ENCODE measurements at regions not wholly inside any gene's neighbourhood (a gene's known extent, or its start where the extent isn't known, plus 50 kb on each side); places are given as distances from the start of the nearest gene placed in this dataset.

DNA sequence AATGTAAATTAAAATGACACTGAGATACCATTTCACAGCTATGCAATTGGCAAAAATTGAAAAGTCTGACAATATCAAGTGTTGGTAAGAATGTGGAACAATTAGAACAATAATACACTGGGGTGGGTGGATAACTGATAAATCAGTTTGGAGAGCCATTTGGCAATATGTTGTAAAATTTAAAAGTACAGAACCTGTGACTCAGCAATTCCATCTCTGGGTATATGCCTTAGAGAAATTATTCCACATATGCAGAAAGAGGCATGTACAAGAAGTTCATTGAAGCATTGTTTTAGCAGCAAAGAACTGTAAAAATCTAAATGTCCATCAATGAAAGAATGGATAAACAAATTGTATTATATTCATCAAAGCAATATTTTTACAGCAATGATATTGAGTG, 89.3 kb upstream of the NR3C1 start:
- H3K27me3 Mint-ChIP-seq = no peaks in the 10 kb centered on the region
- ATAC-seq (replicated peaks) (no peak), DNase-seq (no peak)
- no peaks in the 10 kb centered on the region for H3K36me3 Mint-ChIP-seq (ENCODE audit: insufficient read depth)
- no peak overlapping the region for H3K4me3 Mint-ChIP-seq
- no peak overlapping the region for H3K27ac Mint-ChIP-seq
- no peaks in the 10 kb centered on the region for H3K4me1 Mint-ChIP-seq (ENCODE audit: low read depth in 2 of 2)
- no peaks in the 10 kb centered on the region for H3K9me3 Mint-ChIP-seq

DNA sequence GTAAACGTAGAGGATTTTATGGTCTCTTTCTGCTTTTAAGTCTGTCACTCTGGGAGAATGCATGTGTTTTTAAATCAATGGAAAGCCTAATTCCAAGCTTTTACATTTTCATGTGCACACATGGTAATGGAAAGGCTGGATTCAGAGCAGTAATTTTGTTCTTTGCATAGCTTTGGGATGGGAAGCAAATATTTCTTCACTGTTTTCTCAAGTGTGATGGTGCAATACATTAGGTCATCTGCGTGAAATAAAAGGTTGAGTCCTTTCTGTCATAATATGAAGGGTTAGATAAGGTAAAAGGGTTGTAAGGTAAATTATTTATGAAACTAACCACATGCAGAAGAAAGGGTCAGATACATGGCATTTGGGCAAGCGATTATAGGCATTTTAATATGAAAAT, 88.2 kb upstream of the NR3C1 start:
- ATAC-seq (replicated peaks) (no peak), DNase-seq (no peak)
- Mint-ChIP-seq H3K4me1 (ENCODE audit: low read depth in 2 of 2) (no peaks in the 10 kb centered on the region), H3K4me3 (no peak overlapping the region), H3K9me3 (no peaks in the 10 kb centered on the region), H3K27me3 (no peaks in the 10 kb centered on the region), H3K36me3 (ENCODE audit: insufficient read depth) (no peaks in the 10 kb centered on the region), H3K27ac (no peak overlapping the region)

- Mint-ChIP-seq H3K4me3 (no peak overlapping the region), H3K36me3 (ENCODE audit: insufficient read depth) (no peaks in the 10 kb centered on the region), H3K27ac (no peak overlapping the region), H3K27me3 (peaks cover 3 to 6% of the 10 kb centered on the region in 2 donors), H3K9me3 (no peaks in the 10 kb centered on the region), H3K4me1 (ENCODE audit: low read depth in 2 of 2) (peaks cover 0 to 2% of the 10 kb centered on the region in 2 donors)
- ATAC-seq (replicated peaks) (no peak), DNase-seq (no peak)
Observed at GRCh38 chr5:143488381-143488780, 84.9 kb upstream of the NR3C1 start.

DNA sequence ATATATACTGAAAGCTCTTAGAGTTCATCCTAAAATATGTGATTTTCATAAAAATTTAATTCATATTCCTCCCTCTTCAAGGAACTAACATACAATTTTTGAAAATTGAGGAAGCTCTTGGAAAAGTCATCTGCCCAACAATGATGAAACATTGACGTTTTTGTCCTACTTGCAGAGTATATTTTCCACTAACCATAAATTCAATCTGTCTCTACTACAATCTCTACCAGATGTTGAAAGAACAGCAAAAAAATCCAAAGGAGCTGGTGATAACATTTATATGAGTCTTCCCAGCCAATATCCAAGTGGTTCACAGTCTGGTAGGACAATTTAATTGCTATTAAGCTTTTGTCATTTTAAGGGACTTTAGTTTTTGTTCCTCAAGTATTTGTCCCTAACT, 81.1 kb upstream of the NR3C1 start:
- no peaks in the 10 kb centered on the region for H3K9me3 Mint-ChIP-seq
- H3K27ac Mint-ChIP-seq = no peak overlapping the region
- no peaks in the 10 kb centered on the region for H3K36me3 Mint-ChIP-seq (ENCODE audit: insufficient read depth)
- H3K27me3 Mint-ChIP-seq = peaks cover 6% of the 10 kb centered on the region in 2 donors
- peaks cover 0 to 4% of the 10 kb centered on the region in 2 donors for H3K4me1 Mint-ChIP-seq (ENCODE audit: low read depth in 2 of 2)
- H3K4me3 Mint-ChIP-seq = no peak overlapping the region
- no peak for DNase-seq
- ATAC-seq (replicated peaks) = no peak

- Mint-ChIP-seq H3K9me3 (no peaks in the 10 kb centered on the region), H3K4me3 (no peak overlapping the region), H3K4me1 (ENCODE audit: low read depth in 2 of 2) (peaks cover 0 to 4% of the 10 kb centered on the region in 2 donors), H3K27me3 (peaks cover 6% of the 10 kb centered on the region in 2 donors), H3K36me3 (ENCODE audit: insufficient read depth) (no peaks in the 10 kb centered on the region), H3K27ac (no peak overlapping the region)
- DNase-seq (no peak), ATAC-seq (replicated peaks) (no peak)
Observed at GRCh38 chr5:143481697-143482531, 78.4 kb upstream of the NR3C1 start.

DNA sequence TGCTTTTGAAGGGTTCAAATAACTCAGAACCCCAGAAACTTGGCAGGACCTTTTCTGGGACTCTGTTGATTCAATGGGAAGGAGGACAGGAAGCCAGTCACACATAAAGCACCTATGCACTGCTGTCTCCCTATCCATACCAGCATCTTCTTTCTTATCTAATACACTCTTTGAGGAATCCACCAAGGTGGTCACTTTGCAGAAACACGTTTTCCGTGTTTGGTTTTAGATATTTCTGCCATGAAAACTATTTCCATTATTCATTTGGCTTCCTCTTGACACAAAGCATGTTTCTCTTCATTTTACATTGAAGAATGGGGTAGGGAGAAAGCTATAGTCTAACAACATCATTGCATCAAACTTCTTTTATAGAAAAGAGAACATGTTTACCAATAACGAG, 76.5 kb upstream of the NR3C1 start:
- DNase-seq = no peak
- Mint-ChIP-seq H3K27me3 (peaks cover 2 to 6% of the 10 kb centered on the region in 2 donors), H3K36me3 (ENCODE audit: insufficient read depth) (no peaks in the 10 kb centered on the region), H3K9me3 (no peaks in the 10 kb centered on the region), H3K4me1 (ENCODE audit: low read depth in 2 of 2) (peaks cover 0 to 4% of the 10 kb centered on the region in 2 donors), H3K4me3 (no peak overlapping the region), H3K27ac (no peak overlapping the region)
- no peak for ATAC-seq (replicated peaks)

DNA sequence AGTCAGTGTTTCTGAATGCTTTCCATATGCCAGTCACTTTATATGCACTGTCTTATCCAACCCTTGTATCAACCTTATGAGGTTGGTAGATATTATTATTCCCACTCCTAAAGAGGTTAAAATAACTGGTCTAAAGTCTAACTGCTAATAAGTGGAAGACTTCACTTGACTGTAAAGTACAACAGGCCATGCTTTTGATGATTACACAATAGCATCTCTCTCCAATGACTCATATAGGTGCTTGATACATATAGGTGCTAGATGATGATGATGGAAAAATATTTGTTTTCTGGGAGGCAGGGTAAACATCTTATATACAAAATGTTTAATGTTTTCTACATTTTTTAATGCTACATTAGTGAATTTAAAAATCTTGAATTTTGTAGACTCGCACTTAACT, 75.9 kb upstream of the NR3C1 start:
- Mint-ChIP-seq H3K4me3 (no peak overlapping the region), H3K9me3 (no peaks in the 10 kb centered on the region), H3K27me3 (peaks cover 0 to 6% of the 10 kb centered on the region in 2 donors), H3K36me3 (ENCODE audit: insufficient read depth) (no peaks in the 10 kb centered on the region), H3K4me1 (ENCODE audit: low read depth in 2 of 2) (peaks cover 0 to 4% of the 10 kb centered on the region in 2 donors), H3K27ac (no peak overlapping the region)
- ATAC-seq (replicated peaks) (no peak), DNase-seq (no peak)

- no peaks in the 10 kb centered on the region for H3K4me1 Mint-ChIP-seq (ENCODE audit: low read depth in 2 of 2)
Observed at GRCh38 chr5:143476601-143477211, 73.2 kb upstream of the NR3C1 start.

DNA sequence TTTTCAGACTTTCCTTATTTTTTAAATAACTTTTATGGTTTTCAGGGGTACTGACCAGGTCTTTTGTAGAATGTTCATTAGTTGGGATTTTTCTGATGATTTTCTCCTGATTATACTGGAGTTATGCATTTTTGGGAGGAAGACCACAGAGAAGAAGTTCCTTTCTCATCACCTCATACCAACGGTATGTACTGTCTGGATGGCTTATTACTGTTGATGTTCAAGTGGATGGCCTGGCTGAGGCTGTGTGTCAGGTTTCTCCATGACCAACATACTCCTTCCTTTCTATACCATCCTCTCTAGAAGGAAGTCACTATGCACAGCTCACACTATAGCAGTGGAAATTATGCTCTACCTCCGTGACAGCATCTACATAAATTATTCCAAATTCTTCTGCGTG, 71.1 kb upstream of the NR3C1 start:
- ATAC-seq (replicated peaks) (no peak), DNase-seq (no peak)
- no peaks in the 10 kb centered on the region for H3K4me1 Mint-ChIP-seq (ENCODE audit: low read depth in 2 of 2)
- no peak overlapping the region for H3K27ac Mint-ChIP-seq
- no peaks in the 10 kb centered on the region for H3K9me3 Mint-ChIP-seq
- no peak overlapping the region for H3K4me3 Mint-ChIP-seq
- H3K27me3 Mint-ChIP-seq = no peaks in the 10 kb centered on the region
- H3K36me3 Mint-ChIP-seq (ENCODE audit: insufficient read depth) = no peaks in the 10 kb centered on the region

More at GRCh38 chr5:143476601-143477211, 73.2 kb upstream of the NR3C1 start:
- DNase-seq = no peak
- no peak for ATAC-seq (replicated peaks)
- no peaks in the 10 kb centered on the region for H3K9me3 Mint-ChIP-seq
- no peaks in the 10 kb centered on the region for H3K27me3 Mint-ChIP-seq
- H3K27ac Mint-ChIP-seq = no peak overlapping the region
- no peak overlapping the region for H3K4me3 Mint-ChIP-seq
- no peaks in the 10 kb centered on the region for H3K36me3 Mint-ChIP-seq (ENCODE audit: insufficient read depth)

- H3K4me1 Mint-ChIP-seq (ENCODE audit: low read depth in 2 of 2) = no peaks in the 10 kb centered on the region
- ATAC-seq (replicated peaks) (no peak), DNase-seq (no peak)
- no peaks in the 10 kb centered on the region for H3K36me3 Mint-ChIP-seq (ENCODE audit: insufficient read depth)
- H3K9me3 Mint-ChIP-seq = no peaks in the 10 kb centered on the region
- no peaks in the 10 kb centered on the region for H3K27me3 Mint-ChIP-seq
- H3K4me3 Mint-ChIP-seq = no peak overlapping the region
- no peak overlapping the region for H3K27ac Mint-ChIP-seq
Observed at GRCh38 chr5:143473481-143473880, 70.0 kb upstream of the NR3C1 start.

DNA sequence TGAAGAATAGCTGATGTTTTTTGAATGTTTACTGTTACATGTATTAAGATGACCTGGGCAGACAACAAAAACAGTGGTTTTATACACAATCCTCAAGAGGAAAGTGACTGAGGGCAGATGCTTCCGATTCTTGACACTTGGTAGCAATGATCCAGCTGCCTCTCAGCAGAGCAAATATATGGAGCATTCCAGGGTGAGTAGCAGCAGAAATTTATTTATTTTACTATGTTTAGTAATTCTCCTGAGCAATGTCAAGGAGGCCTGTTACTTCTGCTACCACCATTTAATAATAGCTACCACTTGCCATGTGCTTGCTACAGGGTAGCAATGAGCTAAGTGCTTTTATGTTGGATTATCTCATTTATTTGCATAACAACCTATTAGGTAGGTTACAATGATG, 69.1 kb upstream of the NR3C1 start:
- Mint-ChIP-seq H3K27ac (no peak overlapping the region), H3K9me3 (no peaks in the 10 kb centered on the region), H3K27me3 (no peaks in the 10 kb centered on the region), H3K4me1 (ENCODE audit: low read depth in 2 of 2) (no peaks in the 10 kb centered on the region), H3K4me3 (no peak overlapping the region), H3K36me3 (ENCODE audit: insufficient read depth) (no peaks in the 10 kb centered on the region)
- no peak for ATAC-seq (replicated peaks)
- no peak for DNase-seq

GRCh38 chr5:143471666-143472464, 68.4 kb upstream of the NR3C1 start:
- Mint-ChIP-seq H3K36me3 (ENCODE audit: insufficient read depth) (no peaks in the 10 kb centered on the region), H3K4me1 (ENCODE audit: low read depth in 2 of 2) (no peaks in the 10 kb centered on the region)

GRCh38 chr5:143471041-143471509, 67.6 kb upstream of the NR3C1 start:
- ATAC-seq (replicated peaks) (no peak), DNase-seq (no peak)
- H3K9me3 Mint-ChIP-seq = no peaks in the 10 kb centered on the region
- H3K36me3 Mint-ChIP-seq (ENCODE audit: insufficient read depth) = no peaks in the 10 kb centered on the region
- H3K4me1 Mint-ChIP-seq (ENCODE audit: low read depth in 2 of 2) = no peaks in the 10 kb centered on the region
- H3K27me3 Mint-ChIP-seq = no peaks in the 10 kb centered on the region
- no peak overlapping the region for H3K4me3 Mint-ChIP-seq
- no peak overlapping the region for H3K27ac Mint-ChIP-seq

More at GRCh38 chr5:143471666-143472464, 68.4 kb upstream of the NR3C1 start:
- ATAC-seq (replicated peaks) (no peak), DNase-seq (no peak)
- no peak overlapping the region for H3K27ac Mint-ChIP-seq
- H3K27me3 Mint-ChIP-seq = no peaks in the 10 kb centered on the region
- no peak overlapping the region for H3K4me3 Mint-ChIP-seq
- no peaks in the 10 kb centered on the region for H3K9me3 Mint-ChIP-seq

Data from effector memory CD8-positive, alpha-beta T cell (primary cell).